ENCODE measurements at regions not wholly inside any gene's neighbourhood (a gene's known extent, or its start where the extent isn't known, plus 50 kb on each side); places are given as distances from the start of the nearest gene placed in this dataset.

- peaks cover 6% of the 10 kb centered on the region for H3K9me3 Mint-ChIP-seq
- Histone ChIP-seq H3K36me3 (ENCODE audit: insufficient read depth) (no peaks in the 10 kb centered on the region), H3K4me1 (ENCODE audit: insufficient read depth) (0 out of 2 replicates have a peak, but pooled peaks cover 9% of the 10 kb centered on the region), H3K9me2 (ENCODE audit: insufficient read depth) (0 out of 2 replicates have a peak, but pooled peaks cover 6% of the 10 kb centered on the region), H3K27me3 (ENCODE audit: insufficient read depth) (no peaks in the 10 kb centered on the region), H3F3A (replicated peaks; ENCODE audit: low read depth) (no peaks in the 10 kb centered on the region), H4K20me1 (replicated peaks; ENCODE audit: insufficient read depth) (no peaks in the 10 kb centered on the region), H2AFZ (no peak overlapping the region), H3K79me2 (replicated peaks; ENCODE audit: insufficient read depth) (no peaks in the 10 kb centered on the region), H3K27ac (ENCODE audit: low read depth) (no peak overlapping the region), H3K4me3 (no peak overlapping the region), H3K4me2 (no peak overlapping the region)
- no peak overlapping the region for H3K27ac Mint-ChIP-seq
- TF ChIP-seq CTCF (conservative IDR thresholded peaks at IDR 0.05; ENCODE audit: low read depth in 2 of 2) (no peak), CREB1 (CRISPR knock-in tag; IDR thresholded peaks at IDR 0.05; ENCODE audit: low read depth) (no peak), EZH2 (IDR thresholded peaks at IDR 0.05; ENCODE audit: low read depth, unreplicated experiment) (no peak), ETS1 (IDR thresholded peaks at IDR 0.05) (no peak), ZNF114 (CRISPR knock-in tag; IDR thresholded peaks at IDR 0.05) (no peak), STAT1 (IDR thresholded peaks at IDR 0.05; ENCODE audit: unreplicated experiment) (no peak), REST (IDR thresholded peaks at IDR 0.05; ENCODE audit: unreplicated experiment) (no peak), EZH2phosphoT487 (IDR thresholded peaks at IDR 0.05; ENCODE audit: unreplicated experiment) (no peak), POLR2AphosphoS5 (IDR thresholded peaks at IDR 0.05; ENCODE audit: low read depth) (no peak), ZNF331 (CRISPR knock-in tag; IDR thresholded peaks at IDR 0.05; ENCODE audit: low read depth) (no peak), JUNB (IDR thresholded peaks at IDR 0.05; ENCODE audit: unreplicated experiment) (no peak), NANOG (IDR thresholded peaks at IDR 0.05; ENCODE audit: borderline replicate concordance) (no peak), ZNF462 (CRISPR knock-in tag; IDR thresholded peaks at IDR 0.05) (no peak)
- no peak overlapping the region for H3K4me3 Mint-ChIP-seq
- peaks cover 7% of the 10 kb centered on the region for H3K27me3 Mint-ChIP-seq (ENCODE audit: insufficient read depth, low read depth, poor library complexity)
- peaks cover 11% of the 10 kb centered on the region for H3K4me1 Mint-ChIP-seq
- H3K36me3 Mint-ChIP-seq (ENCODE audit: low read depth) = peaks cover 17% of the 10 kb centered on the region
- DNase-seq (ENCODE audit: low spot score) (no peak), ATAC-seq (no peak)
Measured at GRCh38 chr6:14709900-14710299, 536.0 kb upstream of the JARID2 start.
